Stomach (tissue), 4 donors: ENCODE measurements at regions not wholly inside any gene's neighbourhood (a gene's known extent, or its start where the extent isn't known, plus 50 kb on each side); places are given as distances from the start of the nearest gene placed in this dataset.

Source experiments
- CTCF ChIP-seq, 7 experiments: fragments of 450-650 bp in 4 of 7; fragments of 200-600 bp in 3 of 7; sonication (generic) in 3 of 7; IDR thresholded peaks; one replicate each; pipeline ENCODE4 v1.5.1; 2016 to 2019; ENCODE audit warnings: antibody characterized with exemption in 7 of 7, control low read depth in 2 of 7, mild to moderate bottlenecking in 1 of 7
- EP300 ChIP-seq: sonication (generic); formaldehyde crosslinking; IDR thresholded peaks from one replicate; pipeline ENCODE4 v1.6.1; 2017; ENCODE audit warnings: antibody characterized with exemption
- POLR2A ChIP-seq, 4 donors: fragments of 450-650 bp; IDR thresholded peaks; one replicate each; pipeline ENCODE4 v1.6.1; 2016; ENCODE audit warnings: antibody characterized with exemption in 4 of 4, control low read depth in 2 of 4, mild to moderate bottlenecking in 1 of 4, moderate library complexity in 1 of 4
- POLR2AphosphoS5 ChIP-seq, 3 donors: sonication (generic); formaldehyde crosslinking; IDR thresholded peaks; one replicate each; pipeline ENCODE4 v1.6.1; 2016; ENCODE audit warnings: antibody characterized with exemption in 3 of 3

DNA sequence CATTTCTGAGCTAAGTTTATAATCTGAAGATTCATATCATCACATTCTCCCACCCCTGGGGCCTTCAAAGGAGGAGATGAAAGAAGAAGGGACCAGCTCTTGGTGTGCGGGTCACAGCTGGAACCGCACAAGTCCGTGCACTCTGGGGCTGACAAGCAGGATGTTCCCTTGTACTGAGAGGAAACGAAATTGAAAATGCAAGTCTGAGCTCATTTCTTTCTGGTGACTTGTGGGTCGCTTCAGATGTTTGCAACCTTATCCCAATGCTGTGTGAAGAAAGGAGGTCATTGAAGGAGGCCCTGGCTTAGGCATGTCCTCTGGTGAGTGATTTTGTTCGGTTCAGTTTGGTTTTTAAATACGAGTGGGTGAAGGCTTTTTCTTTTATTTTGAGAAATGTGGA is 59.6 kb downstream of the C9orf152 start:
- TF ChIP-seq POLR2AphosphoS5 (IDR thresholded peaks at IDR 0.05) (peak in 1 of 3 donors; percentile 9), CTCF (IDR thresholded peaks at IDR 0.05) (no peak), EP300 (no peak), POLR2A (IDR thresholded peaks at IDR 0.05) (no peak)
